ENCODE measurements at regions not wholly inside any gene's neighbourhood (a gene's known extent, or its start where the extent isn't known, plus 50 kb on each side); places are given as distances from the start of the nearest gene placed in this dataset.

GRCh38 chr3:159789017-159789416 is 199.6 kb upstream of the IL12A start:
- Histone ChIP-seq H3K27me3 (no peaks in the 10 kb centered on the region), H3K4me3 (no peak overlapping the region), H3K36me3 (no peaks in the 10 kb centered on the region), H3K27ac (no peak overlapping the region), H3K9me3 (no peaks in the 10 kb centered on the region), H3K4me1 (peaks cover 0 to 62% (median 27%) of the 10 kb centered on the region in 9 donors)
- ATAC-seq = no peak
- no peak for DNase-seq
- 83 to 90% methylated on average over 4 of the region's 4 CpGs for WGBS, 2 donors
- intact Hi-C loops (cut with DNase I) = no loop called here
- TF ChIP-seq CTCF (IDR thresholded peaks at IDR 0.05) = no peak

DNA sequence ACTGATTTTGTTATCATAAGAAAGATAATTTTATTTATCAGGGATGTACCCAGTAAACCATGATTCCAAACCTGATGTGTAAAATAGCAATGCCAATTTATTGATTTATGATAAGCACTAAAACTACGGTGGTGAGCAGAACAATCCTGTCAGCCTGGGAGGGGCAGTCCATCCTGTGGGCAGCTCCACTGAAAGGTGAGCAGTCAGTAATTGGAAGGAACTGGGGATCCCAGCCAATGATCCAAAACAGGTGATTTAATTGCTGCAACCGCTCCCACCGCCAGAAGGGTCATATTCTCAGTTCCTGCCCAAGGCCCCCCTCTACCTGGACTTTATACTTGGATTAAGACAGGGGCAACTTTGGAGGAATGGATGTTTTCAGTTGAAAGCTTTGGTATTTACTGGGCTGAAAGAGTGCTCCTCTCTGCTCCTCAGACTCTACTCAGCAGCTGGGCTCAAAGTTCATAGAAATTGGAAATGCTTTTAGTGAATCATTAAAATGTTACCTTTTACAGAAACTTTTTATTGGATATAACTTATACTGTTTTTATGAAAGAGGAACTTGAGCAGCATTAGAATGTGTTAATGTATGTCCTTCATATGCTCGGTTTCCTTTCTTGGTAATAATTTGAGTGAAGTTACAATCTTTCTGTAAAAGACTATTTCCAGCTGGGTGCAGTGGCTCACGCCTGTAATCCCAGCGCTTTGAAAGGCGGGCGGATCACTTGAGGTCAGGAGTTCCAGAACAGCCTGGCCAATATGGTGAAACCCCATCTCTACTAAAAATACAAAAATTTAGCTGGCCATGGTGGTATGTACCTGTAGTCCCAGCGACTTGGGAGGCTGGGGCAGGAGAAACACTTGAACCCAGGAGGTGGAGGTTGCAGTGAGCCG is 198.6 kb upstream of the IL12A start:
- Histone ChIP-seq H3K4me1 (peaks cover 0 to 71% (median 36%) of the 10 kb centered on the region in 9 donors), H3K27ac (no peak overlapping the region)
- intact Hi-C loops (cut with DNase I) = no loop called here

GRCh38 chr3:159791336-159791735 is 197.3 kb upstream of the IL12A start:
- no peaks in the 10 kb centered on the region for H3K27me3 ChIP-seq
- no peak for DNase-seq
- H3K36me3 ChIP-seq = no peaks in the 10 kb centered on the region
- WGBS, 2 donors = 77 to 90% methylated on average over 4 of the region's 4 CpGs
- H3K27ac ChIP-seq = no peak overlapping the region
- intact Hi-C loops (cut with DNase I) = no loop called here
- H3K4me1 ChIP-seq = peaks cover 6 to 75% (median 47%) of the 10 kb centered on the region in 9 donors
- no peaks in the 10 kb centered on the region for H3K9me3 ChIP-seq
- no peak for TF ChIP-seq CTCF (IDR thresholded peaks at IDR 0.05)
- ATAC-seq = no peak
- no peak overlapping the region for H3K4me3 ChIP-seq

More for the DNA sequence above, 198.6 kb upstream of the IL12A start:
- no peak for TF ChIP-seq CTCF (IDR thresholded peaks at IDR 0.05)
- ATAC-seq (no peak), DNase-seq (no peak)
- Histone ChIP-seq H3K9me3 (no peaks in the 10 kb centered on the region), H3K27me3 (no peaks in the 10 kb centered on the region), H3K4me3 (no peak overlapping the region), H3K36me3 (no peaks in the 10 kb centered on the region)
- WGBS, 2 donors = 94% methylated on average over 10 of the region's 10 CpGs

GRCh38 chr3:159792070-159792469 is 196.6 kb upstream of the IL12A start:
- H3K27me3 ChIP-seq = no peaks in the 10 kb centered on the region
- ATAC-seq = no peak
- peaks cover 6 to 78% (median 48%) of the 10 kb centered on the region in 9 donors for H3K4me1 ChIP-seq
- no peak for DNase-seq
- H3K4me3 ChIP-seq = no peak overlapping the region
- no peak overlapping the region for H3K27ac ChIP-seq
- WGBS, 2 donors = 94 to 97% methylated on average over 2 of the region's 2 CpGs
- no peak for TF ChIP-seq CTCF (IDR thresholded peaks at IDR 0.05)
- intact Hi-C loops (cut with DNase I) = no loop called here
- no peaks in the 10 kb centered on the region for H3K9me3 ChIP-seq
- no peaks in the 10 kb centered on the region for H3K36me3 ChIP-seq
